Stimulated activated CD4-positive, alpha-beta T cell treated with anti-CD3 and anti-CD28 coated beads, Interleukin-12 subunit alpha, Interleukin-12 subunit beta, amount 100 ng/mL, for 48 hours (primary cell): ENCODE measurements at regions not wholly inside any gene's neighbourhood (a gene's known extent, or its start where the extent isn't known, plus 50 kb on each side); places are given as distances from the start of the nearest gene placed in this dataset.

ENCODE experiments used
- DNase-seq, 3 donors: peaks; one replicate each; pipeline ENCODE4 v3.0.0-alpha.2; 2020; ENCODE audit warnings: low read depth in 2 of 3, low spot score in 1 of 3

- no peak for DNase-seq
Measured at GRCh38 chr12:115710104-115710564, 567.4 kb downstream of the MED13L start.

GRCh38 chr12:115709540-115710011 is 567.9 kb downstream of the MED13L start:
- no peak for DNase-seq

- no peak for DNase-seq
Measured at GRCh38 chr12:115708801-115709200, 568.7 kb downstream of the MED13L start.

- DNase-seq = no peak
Measured at GRCh38 chr12:115700896-115701465, 576.5 kb downstream of the MED13L start.

- no peak for DNase-seq
Measured at GRCh38 chr12:115700081-115700480, 577.4 kb downstream of the MED13L start.

GRCh38 chr12:115698257-115698656 is 579.2 kb downstream of the MED13L start:
- no peak for DNase-seq

GRCh38 chr12:115697340-115697739 is 580.2 kb downstream of the MED13L start:
- DNase-seq = no peak

GRCh38 chr12:115694564-115694963 is 582.9 kb downstream of the MED13L start:
- no peak for DNase-seq

- no peak for DNase-seq
Measured at GRCh38 chr12:115693970-115694369, 583.5 kb downstream of the MED13L start.

GRCh38 chr12:115691123-115691522 is 586.4 kb downstream of the MED13L start:
- no peak for DNase-seq

GRCh38 chr12:115687094-115687493 is 590.4 kb downstream of the MED13L start:
- DNase-seq = no peak

GRCh38 chr12:115683240-115683780 is 594.2 kb downstream of the MED13L start:
- no peak for DNase-seq

- DNase-seq = no peak
Measured at GRCh38 chr12:115680967-115681366, 596.5 kb downstream of the MED13L start.

- DNase-seq = no peak
Measured at GRCh38 chr12:115672506-115673080, 604.9 kb downstream of the MED13L start.

GRCh38 chr12:115672086-115672485 is 605.4 kb downstream of the MED13L start:
- DNase-seq = no peak

GRCh38 chr12:115670869-115671268 is 606.6 kb downstream of the MED13L start:
- no peak for DNase-seq

GRCh38 chr12:115667116-115667515 is 610.4 kb downstream of the MED13L start:
- no peak for DNase-seq

GRCh38 chr12:115666168-115666567 is 611.3 kb downstream of the MED13L start:
- no peak for DNase-seq

GRCh38 chr12:115661112-115661511 is 616.4 kb downstream of the MED13L start:
- DNase-seq = no peak

- DNase-seq = no peak
Measured at GRCh38 chr12:115660211-115660805, 617.2 kb downstream of the MED13L start.

GRCh38 chr12:115659422-115659821 is 618.1 kb downstream of the MED13L start:
- no peak for DNase-seq
